Panc1 (cell line): ENCODE measurements at regions not wholly inside any gene's neighbourhood (a gene's known extent, or its start where the extent isn't known, plus 50 kb on each side); places are given as distances from the start of the nearest gene placed in this dataset.

Experiments used
- ATAC-seq: fragments of 200-7000 bp; cut with Tn5 transposase; 2 replicates; pipeline ENCODE4 v1.9.1; 2020; ENCODE audit warnings: mild to moderate bottlenecking, moderate library complexity
- BruUV-seq: library from RNA; stranded (reverse); fragments of 400-500 nt; replicated peaks from 2 replicates; lab custom pipeline; 2021; lab: Mats Ljungman, UMichigan
- CTCF ChIA-PET: fragments of 300-600 bp; sonication (Branson Sonifier 250); formaldehyde crosslinking; loops from one replicate; lab custom pipeline; 2022; ENCODE audit warnings: antibody characterized with exemption; lab: Charles Lee
- POLR2A ChIA-PET: fragments of 300-600 bp; sonication (Branson Sonifier 250); formaldehyde crosslinking; loops from one replicate; lab custom pipeline; 2022; ENCODE audit warnings: antibody characterized with exemption; lab: Charles Lee
- DNase-seq: peaks from one replicate; pipeline ENCODE4 v3.0.0-alpha.2; 2010; ENCODE audit warnings: low read depth, low spot score
- H3K27ac ChIP-seq: 2 replicates; pipeline ENCODE4 v1.5.1; 2011; ENCODE audit warnings: mild to moderate bottlenecking, low read length, inconsistent platforms
- H3K27me3 ChIP-seq: fragments of 200-500 bp; sonication (Bioruptor generic); 2 replicates; pipeline ENCODE4 v1.6.0; 2014; ENCODE audit warnings: low read length, inconsistent platforms; ENCODE audit not compliant: control insufficient read depth, insufficient read depth
- H3K36me3 ChIP-seq: fragments of 200-500 bp; sonication (Bioruptor generic); 2 replicates; pipeline ENCODE4 v1.5.1; 2014; ENCODE audit warnings: inconsistent platforms, mild to moderate bottlenecking, low read length, moderate library complexity; ENCODE audit not compliant: control insufficient read depth, insufficient read depth
- H3K4me1 ChIP-seq: 2 replicates; pipeline ENCODE4 v1.5.1; 2011; ENCODE audit warnings: inconsistent platforms, mild to moderate bottlenecking, low read length, moderate library complexity; ENCODE audit not compliant: control insufficient read depth, insufficient read depth
- H3K4me3 ChIP-seq, 2 experiments: 2 replicates each; pipeline ENCODE4 v1.5.1; 2011 to 2012; ENCODE audit warnings: low read depth in 2 of 2, low read length in 2 of 2, mild to moderate bottlenecking in 2 of 2, inconsistent platforms in 1 of 2, moderate library complexity in 1 of 2
- H3K9me3 ChIP-seq: fragments of 200-500 bp; sonication (Bioruptor generic); 2 replicates; pipeline ENCODE4 v1.5.1; 2014; ENCODE audit warnings: low read depth, mild to moderate bottlenecking, inconsistent platforms, low read length, moderate library complexity; ENCODE audit not compliant: control insufficient read depth, insufficient read depth
- POLR2AphosphoS5 ChIP-seq: IDR thresholded peaks from 2 replicates; pipeline ENCODE4 v1.6.1; 2012; ENCODE audit warnings: mild to moderate bottlenecking, low read depth, low read length, moderate library complexity
- REST ChIP-seq, 2 experiments: IDR thresholded peaks; 2 replicates each; pipeline ENCODE4 v1.6.1; 2011 to 2012; ENCODE audit warnings: low read depth in 2 of 2, control low read depth in 1 of 2, low read length in 1 of 2, mild to moderate bottlenecking in 1 of 2, moderate library complexity in 1 of 2; ENCODE audit not compliant: insufficient read depth in 1 of 2
- SIN3A ChIP-seq: IDR thresholded peaks from 2 replicates; pipeline ENCODE4 v1.6.1; 2012; ENCODE audit warnings: low read depth, mild to moderate bottlenecking, low read length, moderate library complexity, borderline replicate concordance; ENCODE audit not compliant: insufficient read depth
- TCF7L2 ChIP-seq: IDR thresholded peaks from 2 replicates; pipeline ENCODE4 v1.6.1; 2011; ENCODE audit warnings: mild to moderate bottlenecking, low read depth, low read length, inconsistent platforms
- in situ Hi-C: cut with HindIII; loops from 2 replicates; pipeline ENCODE4 v1.10.0; 2016; ENCODE audit warnings: low sequenced_read_pairs, low pct_unique_long_range_greater_than_20kb
- intact Hi-C: fragments of 100-400 bp; cut with micrococcal nuclease; formaldehyde crosslinking; loops from one replicate; pipeline ENCODE4 v1.10.0; 2022; ENCODE audit not compliant: unreplicated experiment
- TF ChIP-seq, protein P1 (sequence below): fragments of 450-650 bp; IDR thresholded peaks from 2 replicates; pipeline ENCODE4 v1.5.1; 2017; ENCODE audit warnings: mild to moderate bottlenecking

- Histone ChIP-seq H3K36me3 (no peaks in the 10 kb centered on the region), H3K27me3 (no peaks in the 10 kb centered on the region), H3K27ac (no peak overlapping the region), H3K4me1 (no peaks in the 10 kb centered on the region), H3K4me3 (no peak overlapping the region), H3K9me3 (no peaks in the 10 kb centered on the region)
- DNase-seq (no peak), ATAC-seq (no peak)
- POLR2A ChIA-PET, result no interaction called here
- intact Hi-C loops (no loop called here), in situ Hi-C loops (no loop called here)
- CTCF ChIA-PET, result no interaction called here
- TF ChIP-seq TCF7L2, result no peak
- no peak for TF ChIP-seq POLR2AphosphoS5
- no peak for TF ChIP-seq REST (IDR thresholded peaks at IDR 0.05; ENCODE audit: insufficient read depth in 1 of 2, low read depth in 2 of 2, low read length in 1 of 2)
- TF ChIP-seq SIN3A, result no peak
- TF ChIP-seq, protein P1, sequence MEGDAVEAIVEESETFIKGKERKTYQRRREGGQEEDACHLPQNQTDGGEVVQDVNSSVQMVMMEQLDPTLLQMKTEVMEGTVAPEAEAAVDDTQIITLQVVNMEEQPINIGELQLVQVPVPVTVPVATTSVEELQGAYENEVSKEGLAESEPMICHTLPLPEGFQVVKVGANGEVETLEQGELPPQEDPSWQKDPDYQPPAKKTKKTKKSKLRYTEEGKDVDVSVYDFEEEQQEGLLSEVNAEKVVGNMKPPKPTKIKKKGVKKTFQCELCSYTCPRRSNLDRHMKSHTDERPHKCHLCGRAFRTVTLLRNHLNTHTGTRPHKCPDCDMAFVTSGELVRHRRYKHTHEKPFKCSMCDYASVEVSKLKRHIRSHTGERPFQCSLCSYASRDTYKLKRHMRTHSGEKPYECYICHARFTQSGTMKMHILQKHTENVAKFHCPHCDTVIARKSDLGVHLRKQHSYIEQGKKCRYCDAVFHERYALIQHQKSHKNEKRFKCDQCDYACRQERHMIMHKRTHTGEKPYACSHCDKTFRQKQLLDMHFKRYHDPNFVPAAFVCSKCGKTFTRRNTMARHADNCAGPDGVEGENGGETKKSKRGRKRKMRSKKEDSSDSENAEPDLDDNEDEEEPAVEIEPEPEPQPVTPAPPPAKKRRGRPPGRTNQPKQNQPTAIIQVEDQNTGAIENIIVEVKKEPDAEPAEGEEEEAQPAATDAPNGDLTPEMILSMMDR, result no peak
- BruUV-seq, result no TSS peak
Observed at GRCh38 chr21:30101967-30102366, 64.6 kb downstream of the CLDN17 start.

- Histone ChIP-seq H3K4me3 (no peak overlapping the region), H3K36me3 (no peaks in the 10 kb centered on the region), H3K27ac (no peak overlapping the region), H3K4me1 (no peaks in the 10 kb centered on the region), H3K9me3 (no peaks in the 10 kb centered on the region), H3K27me3 (no peaks in the 10 kb centered on the region)
- in situ Hi-C loops (no loop called here), intact Hi-C loops (no loop called here)
- no peak for DNase-seq
- TF ChIP-seq, protein P1, result no peak
- TF ChIP-seq SIN3A (no peak), TCF7L2 (no peak), REST (IDR thresholded peaks at IDR 0.05; ENCODE audit: insufficient read depth in 1 of 2, low read depth in 2 of 2, low read length in 1 of 2) (no peak), POLR2AphosphoS5 (no peak)
- ChIA-PET CTCF (no interaction called here), POLR2A (no interaction called here)
- no TSS peak for BruUV-seq
- no peak for ATAC-seq
Observed at GRCh38 chr21:30097791-30098190, 68.8 kb downstream of the CLDN17 start.
